H1 (cell line): ENCODE measurements at regions not wholly inside any gene's neighbourhood (a gene's known extent, or its start where the extent isn't known, plus 50 kb on each side); places are given as distances from the start of the nearest gene placed in this dataset.

Experiments used
- CTCF ChIA-PET: fragments of 300-600 bp; sonication (Branson Sonifier 250); formaldehyde crosslinking; loops from one replicate; lab custom pipeline; 2021; ENCODE audit not compliant: partially characterized antibody; lab: Charles Lee
- POLR2A ChIA-PET: fragments of 300-600 bp; sonication (Branson Sonifier 250); formaldehyde crosslinking; loops from one replicate; lab custom pipeline; 2021; ENCODE audit warnings: inconsistent platforms; ENCODE audit not compliant: partially characterized antibody; lab: Charles Lee
- DNase-seq, 2 experiments: peaks; one replicate each; pipeline versions ENCODE4 v3.0.0 to v3.0.0-alpha.2; 2010 to 2022; ENCODE audit warnings: low spot score in 2 of 2, low read depth in 1 of 2, mixed read lengths in 1 of 2
- FAIRE-seq: peaks from 2 replicates; lab custom pipeline; 2011; peaks lifted over from hg19 to GRCh38; lab: Jason Lieb, UNC
- H2AFZ ChIP-seq: 2 replicates; pipeline ENCODE4 v1.8.1; 2012; ENCODE audit warnings: low read length, inconsistent platforms
- H2AK5ac ChIP-seq: 2 replicates; pipeline ENCODE4 v1.6.1; 2013; ENCODE audit warnings: low read depth, low read length
- H2BK120ac ChIP-seq: replicated peaks from 2 replicates; pipeline ENCODE3; 2013; ENCODE audit warnings: low read depth, low read length, inconsistent platforms
- H2BK12ac ChIP-seq: 2 replicates; pipeline ENCODE4 v1.6.1; 2013; ENCODE audit warnings: low read depth, low read length
- H2BK15ac ChIP-seq: 2 replicates; pipeline ENCODE4 v1.6.1; 2013; ENCODE audit warnings: low read length
- H2BK20ac ChIP-seq: 2 replicates; pipeline ENCODE4 v1.6.1; 2013; ENCODE audit warnings: low read length
- H2BK5ac ChIP-seq: 2 replicates; pipeline ENCODE4 v1.6.1; 2013; ENCODE audit warnings: low read depth, low read length
- H3K14ac ChIP-seq: 2 replicates; pipeline ENCODE4 v1.6.1; 2013; ENCODE audit warnings: inconsistent platforms; ENCODE audit not compliant: insufficient read length
- H3K18ac ChIP-seq: 2 replicates; pipeline ENCODE4 v1.6.1; 2013; ENCODE audit warnings: low read length; ENCODE audit errors: extremely low read depth
- H3K23ac ChIP-seq: 2 replicates; pipeline ENCODE4 v1.6.1; 2013; ENCODE audit warnings: inconsistent platforms; ENCODE audit not compliant: insufficient read length
- H3K23me2 ChIP-seq: 2 replicates; pipeline ENCODE4 v1.6.1; 2013; ENCODE audit warnings: low read depth, low read length
- H3K27ac ChIP-seq: 2 replicates; pipeline ENCODE4 v1.6.1; 2011; ENCODE audit warnings: low read depth, low read length, inconsistent platforms
- H3K27me3 ChIP-seq, 4 experiments: replicated peaks in 1 of 4; 1 replicate in 1 of 4; 2 replicates in 3 of 4; pipeline versions ENCODE4 v1.6.1 to v1.8.1; 2011 to 2013; ENCODE audit warnings: low read length in 3 of 4, mild to moderate bottlenecking in 3 of 4, inconsistent platforms in 2 of 4, mixed read lengths in 2 of 4, moderate library complexity in 1 of 4; ENCODE audit not compliant: control insufficient read depth in 3 of 4, insufficient read depth in 3 of 4; ENCODE audit errors: extremely low read depth in 1 of 4
- H3K36me3 ChIP-seq, 4 experiments: 2 replicates each; pipeline versions ENCODE4 v1.6.1 to v1.8.1; 2011 to 2013; ENCODE audit warnings: mild to moderate bottlenecking in 4 of 4, low read length in 3 of 4, moderate library complexity in 2 of 4, control low read depth in 1 of 4, inconsistent platforms in 1 of 4; ENCODE audit not compliant: insufficient read depth in 4 of 4, control insufficient read depth in 2 of 4
- H3K4ac ChIP-seq: replicated peaks from 2 replicates; pipeline ENCODE3; 2013; ENCODE audit warnings: low read length, low read depth, mixed read lengths, inconsistent platforms; ENCODE audit not compliant: insufficient read length
- H3K4me1 ChIP-seq, 4 experiments: replicated peaks in 1 of 4; 1 replicate in 1 of 4; 2 replicates in 3 of 4; pipeline versions ENCODE4 v1.6.1 to v1.8.1; 2011 to 2013; ENCODE audit warnings: low read length in 3 of 4, inconsistent platforms in 2 of 4, mixed read lengths in 1 of 4; ENCODE audit not compliant: insufficient read depth in 4 of 4, control insufficient read depth in 3 of 4
- H3K4me2 ChIP-seq, 2 experiments: 2 replicates each; pipeline versions ENCODE4 v1.6.1 to v1.8.1; 2011 to 2013; ENCODE audit warnings: low read depth in 2 of 2, low read length in 2 of 2, control low read depth in 1 of 2, inconsistent platforms in 1 of 2, mild to moderate bottlenecking in 1 of 2; ENCODE audit not compliant: insufficient read depth in 1 of 2
- H3K4me3 ChIP-seq, 4 experiments: fragments of 200-600, 300-600 bp in 1 of 4; sonication (generic), shearing (Covaris generic), sonication (Bioruptor Twin) in 1 of 4; 2 replicates each; pipeline versions ENCODE4 v1.5.1 to v1.8.1; 2011 to 2016; ENCODE audit warnings: low read length in 4 of 4, low read depth in 3 of 4, control low read depth in 2 of 4, inconsistent platforms in 2 of 4, mild to moderate bottlenecking in 2 of 4, mixed read lengths in 1 of 4, moderate library complexity in 1 of 4; ENCODE audit not compliant: insufficient read depth in 2 of 4; ENCODE audit errors: extremely low read depth in 1 of 4
- H3K56ac ChIP-seq: replicated peaks from 2 replicates; pipeline ENCODE3; 2013; ENCODE audit warnings: low read depth, mild to moderate bottlenecking, mixed read lengths, low read length, inconsistent platforms; ENCODE audit not compliant: insufficient read length
- H3K79me1 ChIP-seq: 2 replicates; pipeline ENCODE4 v1.6.1; 2013; ENCODE audit warnings: low read depth, low read length, control low read depth
- H3K79me2 ChIP-seq, 2 experiments: 2 replicates each; pipeline versions ENCODE4 v1.6.1 to v1.8.1; 2012 to 2013; ENCODE audit warnings: low read length in 2 of 2, mild to moderate bottlenecking in 2 of 2, inconsistent platforms in 1 of 2; ENCODE audit not compliant: insufficient read depth in 2 of 2, control insufficient read depth in 1 of 2
- H3K9ac ChIP-seq, 4 experiments: replicated peaks in 1 of 4; 1 replicate in 1 of 4; 2 replicates in 3 of 4; pipeline versions ENCODE4 v1.6.1 to v1.8.1; 2011 to 2013; ENCODE audit warnings: low read depth in 3 of 4, low read length in 3 of 4, control low read depth in 2 of 4, mild to moderate bottlenecking in 2 of 4, moderate library complexity in 2 of 4, inconsistent platforms in 1 of 4; ENCODE audit errors: extremely low read depth in 1 of 4
- H3K9me3 ChIP-seq, 2 experiments: 2 replicates each; pipeline versions ENCODE4 v1.6.1 to v1.8.1; 2012 to 2013; ENCODE audit warnings: mild to moderate bottlenecking in 2 of 2, moderate library complexity in 2 of 2, control low read depth in 1 of 2, inconsistent platforms in 1 of 2, low read depth in 1 of 2, low read length in 1 of 2, mixed read lengths in 1 of 2; ENCODE audit not compliant: insufficient read depth in 2 of 2
- H4K20me1 ChIP-seq, 2 experiments: replicated peaks in 1 of 2; 2 replicates each; pipeline versions ENCODE3 to v1.8.1; 2011 to 2013; ENCODE audit warnings: inconsistent platforms in 2 of 2, low read length in 2 of 2, mild to moderate bottlenecking in 1 of 2; ENCODE audit not compliant: insufficient read depth in 2 of 2, control insufficient read depth in 1 of 2
- H4K5ac ChIP-seq: 2 replicates; pipeline ENCODE4 v1.6.1; 2013; ENCODE audit warnings: low read length, low read depth, mixed read lengths, inconsistent platforms; ENCODE audit not compliant: insufficient read length
- H4K8ac ChIP-seq: 2 replicates; pipeline ENCODE4 v1.8.0; 2013; ENCODE audit warnings: mild to moderate bottlenecking, moderate library complexity, low read length, inconsistent platforms; ENCODE audit not compliant: insufficient read depth; ENCODE audit errors: extremely low read depth
- H4K91ac ChIP-seq: replicated peaks from 2 replicates; pipeline ENCODE3; 2013; ENCODE audit warnings: low read length, mixed read lengths, inconsistent platforms; ENCODE audit not compliant: insufficient read length
- JUN ChIP-seq: IDR thresholded peaks from 2 replicates; pipeline ENCODE4 v1.6.1; 2011; ENCODE audit warnings: low read depth, mild to moderate bottlenecking, improper control_type of control experiment, low read length
- POU5F1 ChIP-seq: IDR thresholded peaks from 2 replicates; pipeline ENCODE4 v1.6.1; 2011; ENCODE audit warnings: low read depth, mild to moderate bottlenecking, low read length, moderate library complexity
- ZNF274 ChIP-seq: IDR thresholded peaks from 2 replicates; pipeline ENCODE4 v1.7.0; 2012; ENCODE audit warnings: low read length, borderline replicate concordance; ENCODE audit errors: extremely low read depth
- WGBS, 2 experiments: shearing (Covaris generic) in 1 of 2; methylation state at CpG; one replicate each; pipeline versions ENCODE4 v1.1.6 to v1.1.7; 2013 to 2015; ENCODE audit warnings: low lambda C conversion rate in 2 of 2, mixed read lengths in 2 of 2, inconsistent platforms in 1 of 2, low coverage in 1 of 2, missing lambda C conversion rate in 1 of 2; ENCODE audit not compliant: insufficient replicate concordance in 2 of 2, insufficient coverage in 1 of 2, insufficient read length in 1 of 2; ENCODE audit errors: extremely low coverage in 1 of 2, missing lambda C conversion rate in 1 of 2; 5-methylcytosine and 5-hydroxymethylcytosine counted together

- no peak overlapping the region for H4K8ac ChIP-seq
- H3K27me3 ChIP-seq: no peaks in the 10 kb centered on the region; a peak in 1 of 7 replicates
- no peak overlapping the region for H3K23ac ChIP-seq
- H3K4ac ChIP-seq: peak overlapping the region; percentile 44
- H2BK20ac ChIP-seq: peak overlapping the region; percentile 80
- H2BK15ac ChIP-seq: no peak overlapping the region
- peak overlapping the region; percentile 67 for H2BK120ac ChIP-seq
- H3K27ac ChIP-seq: no peak overlapping the region
- FAIRE-seq (no peak), DNase-seq (no peak)
- no peaks in the 10 kb centered on the region for H3K79me1 ChIP-seq
- H3K14ac ChIP-seq: no peak overlapping the region
- no peak overlapping the region for H2AFZ ChIP-seq
- POLR2A ChIA-PET: interaction anchor here (1.0 kb wide), 1 partner anchor 428 kb away, joined by 3 read pairs; the partner anchor contains the start of gene ID2
- peak overlapping the region; percentile 62; the same call in 1 of the 2 replicates for H3K18ac ChIP-seq
- WGBS, 2 experiments: 94% methylated on average over 2 of the region's 2 CpGs; no CpG with 5 or more reads in 1 of the 2 experiments
- H4K91ac ChIP-seq: peak overlapping the region; percentile 44
- H3K79me2 ChIP-seq: no peaks in the 10 kb centered on the region
- H3K4me3 ChIP-seq: no peak overlapping the region
- H2AK5ac ChIP-seq: 0 out of 2 replicates have a peak overlapping the region, but pooled peaks have one; percentile 18
- H3K9ac ChIP-seq: no peak overlapping the region
- peaks cover 3 to 21% (median 19%) of the 10 kb centered on the region in 4 experiments for H3K4me1 ChIP-seq
- CTCF ChIA-PET: interaction anchor here (1.0 to 1.9 kb wide), 2 partner anchors 111 to 388 kb away, joined by 3 to 4 read pairs; no protein-coding TSS in a partner anchor
- H3K36me3 ChIP-seq: no peaks in the 10 kb centered on the region
- H3K4me2 ChIP-seq: no peak overlapping the region
- H3K23me2 ChIP-seq: no peaks in the 10 kb centered on the region
- H2BK5ac ChIP-seq: 0 out of 2 replicates have a peak overlapping the region, but pooled peaks have one; percentile 29
- no peaks in the 10 kb centered on the region for H4K20me1 ChIP-seq
- no peak overlapping the region for H2BK12ac ChIP-seq
- H3K56ac ChIP-seq: no peak overlapping the region
- TF ChIP-seq POU5F1 (no peak), JUN (no peak), ZNF274 (no peak)
- peaks cover 7 to 14% of the 10 kb centered on the region in 2 experiments for H3K9me3 ChIP-seq
- no peak overlapping the region for H4K5ac ChIP-seq
Observed at GRCh38 chr2:8253781-8254180, 428.1 kb upstream of the ID2 start.
